GM19238 (cell line): ENCODE measurements at regions not wholly inside any gene's neighbourhood (a gene's known extent, or its start where the extent isn't known, plus 50 kb on each side); places are given as distances from the start of the nearest gene placed in this dataset.
"Not testable (repeated sequence)": the region's sequence is repeated elsewhere in the genome, so short reads cannot be mapped to it uniquely, and the experiment has no call there.

Source experiments
- DNase-seq: peaks from one replicate; pipeline ENCODE4 v3.0.0; 2011; ENCODE audit warnings: low spot score; ENCODE audit not compliant: insufficient read length

- no peak for DNase-seq
These were observed 118.1 kb upstream of the SEM1 start for GRCh38 chr7:96827701-96828100.

- not testable (repeated sequence) for DNase-seq
These were observed 119.5 kb upstream of the SEM1 start for GRCh38 chr7:96829121-96829520.

GRCh38 chr7:96831446-96831845 is 121.8 kb upstream of the SEM1 start:
- DNase-seq = no peak

GRCh38 chr7:96832092-96832662 is 122.5 kb upstream of the SEM1 start:
- no peak for DNase-seq

- DNase-seq = no peak
These were observed 124.2 kb upstream of the SEM1 start for GRCh38 chr7:96833676-96834453.

- no peak for DNase-seq
These were observed 126.8 kb upstream of the SEM1 start for GRCh38 chr7:96836456-96836855.

GRCh38 chr7:96837593-96837992 is 127.9 kb upstream of the SEM1 start:
- DNase-seq = peak; percentile 2

- no peak for DNase-seq
These were observed 128.8 kb upstream of the SEM1 start for GRCh38 chr7:96838481-96838880.

- DNase-seq = no peak
These were observed 145.5 kb upstream of the SEM1 start for GRCh38 chr7:96855139-96855538.

- DNase-seq = no peak
These were observed 146.0 kb upstream of the SEM1 start for GRCh38 chr7:96855691-96856090.

- no peak for DNase-seq
These were observed 135.8 kb upstream of the DLX6 start for GRCh38 chr7:96869538-96869937.

GRCh38 chr7:96870185-96870584 is 135.2 kb upstream of the DLX6 start:
- no peak for DNase-seq

- no peak for DNase-seq
These were observed 134.4 kb upstream of the DLX6 start for GRCh38 chr7:96870934-96871333.

GRCh38 chr7:96887426-96887825 is 117.9 kb upstream of the DLX6 start:
- no peak for DNase-seq

GRCh38 chr7:96899108-96899507 is 106.2 kb upstream of the DLX6 start:
- no peak for DNase-seq

GRCh38 chr7:96901822-96902445 is 103.4 kb upstream of the DLX6 start:
- no peak for DNase-seq

- no peak for DNase-seq
These were observed 101.4 kb upstream of the DLX6 start for GRCh38 chr7:96903906-96904305.

- DNase-seq = no peak
These were observed 94.9 kb upstream of the DLX6 start for GRCh38 chr7:96910486-96910885.

- DNase-seq = no peak
These were observed 90.3 kb upstream of the DLX6 start for GRCh38 chr7:96915029-96915428.

GRCh38 chr7:96920064-96920463 is 85.3 kb upstream of the DLX6 start:
- DNase-seq = no peak

- DNase-seq = no peak
These were observed 84.6 kb upstream of the DLX6 start for GRCh38 chr7:96920713-96921112.

GRCh38 chr7:96921231-96921630 is 84.1 kb upstream of the DLX6 start:
- DNase-seq = no peak

- DNase-seq = no peak
These were observed 83.6 kb upstream of the DLX6 start for GRCh38 chr7:96921771-96922170.
